ENCODE measurements at regions not wholly inside any gene's neighbourhood (a gene's known extent, or its start where the extent isn't known, plus 50 kb on each side); places are given as distances from the start of the nearest gene placed in this dataset.
"Not testable (repeated sequence)": the region's sequence is repeated elsewhere in the genome, so short reads cannot be mapped to it uniquely, and the experiment has no call there.

DNA sequence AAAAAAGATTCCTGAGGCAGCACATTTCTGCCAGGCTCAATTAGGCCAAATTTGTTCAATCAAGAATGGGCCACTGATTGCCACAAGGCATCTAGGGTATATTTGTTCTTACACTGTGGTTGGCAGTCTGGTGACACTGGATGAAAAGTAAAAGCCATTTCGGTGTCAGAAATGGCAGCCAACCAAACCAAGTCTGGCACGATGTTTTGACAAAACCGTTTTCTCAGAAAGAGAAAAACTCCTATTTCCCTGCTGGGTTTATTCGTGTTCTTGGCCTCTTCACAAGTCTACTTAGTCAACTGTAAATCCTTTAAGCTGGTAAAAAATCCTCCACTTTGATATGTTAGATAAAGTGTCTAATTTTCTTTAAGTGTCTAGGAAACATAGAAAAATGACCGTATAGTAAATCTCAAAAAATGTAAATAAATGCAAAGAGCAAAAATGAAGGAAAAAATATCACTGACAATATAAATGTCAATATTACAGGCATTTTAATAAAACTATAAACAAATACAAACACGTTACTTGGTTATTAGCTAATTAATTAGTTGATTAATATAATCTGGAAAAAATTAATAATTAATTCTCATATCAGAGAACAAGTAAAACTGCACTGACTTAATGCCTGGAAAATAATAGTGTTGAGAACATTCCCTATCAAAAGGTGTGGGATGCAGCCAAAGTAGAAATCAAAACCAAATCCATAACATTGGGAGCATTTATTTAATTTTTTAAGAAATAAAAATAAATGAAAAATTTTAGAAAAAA lies 182.0 kb upstream of the ZNF804A start:
- DNase-seq, result no peak
- Histone ChIP-seq H3K4me2 (ENCODE audit: low read depth, low read length, poor library complexity, severe bottlenecking) (no peak overlapping the region), H3K36me3 (ENCODE audit: insufficient read depth, low read length) (no peaks in the 10 kb centered on the region), H4K20me1 (ENCODE audit: insufficient read depth, low read depth, low read length) (no peaks in the 10 kb centered on the region), H3K9me3 (ENCODE audit: low read length) (no peaks in the 10 kb centered on the region), H3K4me1 (ENCODE audit: low read length) (no peaks in the 10 kb centered on the region), H3K79me2 (ENCODE audit: low read length) (no peaks in the 10 kb centered on the region), H3K9me2 (replicated peaks; ENCODE audit: insufficient read depth, low read length) (no peaks in the 10 kb centered on the region), H3K27ac (ENCODE audit: low read length) (no peak overlapping the region), H3K9ac (ENCODE audit: low read length) (no peak overlapping the region), H3K27me3 (ENCODE audit: low read length) (no peaks in the 10 kb centered on the region), H2AFZ (ENCODE audit: low read length) (no peak overlapping the region), H3K4me3 (ENCODE audit: low read length) (no peak overlapping the region)

DNA sequence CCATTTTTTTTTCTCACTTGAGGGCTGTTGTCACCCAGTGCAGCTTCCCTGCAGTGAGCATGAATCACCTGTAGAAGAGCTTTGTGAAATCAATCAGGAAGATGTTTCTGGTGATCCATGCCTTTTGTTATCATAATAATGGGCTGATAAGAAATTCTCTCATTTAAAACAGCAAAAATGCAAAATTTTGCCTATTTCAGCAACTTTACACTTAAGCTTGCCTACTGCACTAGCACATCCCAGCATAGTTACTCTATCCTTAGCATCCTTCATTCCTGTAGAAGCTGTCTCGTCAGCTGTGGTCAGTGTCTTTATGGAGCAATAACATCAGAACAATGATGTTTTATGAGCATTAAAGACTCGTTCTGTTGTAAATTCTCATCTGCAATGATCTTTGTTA lies 178.6 kb upstream of the ZNF804A start:
- no peaks in the 10 kb centered on the region for H3K79me2 ChIP-seq (ENCODE audit: low read length)
- no peaks in the 10 kb centered on the region for H3K36me3 ChIP-seq (ENCODE audit: insufficient read depth, low read length)
- no peaks in the 10 kb centered on the region for H3K9me2 ChIP-seq (replicated peaks; ENCODE audit: insufficient read depth, low read length)
- no peaks in the 10 kb centered on the region for H3K9me3 ChIP-seq (ENCODE audit: low read length)
- H3K27ac ChIP-seq (ENCODE audit: low read length), result no peak overlapping the region
- no peak for DNase-seq
- H3K9ac ChIP-seq (ENCODE audit: low read length), result no peak overlapping the region
- H4K20me1 ChIP-seq (ENCODE audit: insufficient read depth, low read depth, low read length), result no peaks in the 10 kb centered on the region
- H3K4me3 ChIP-seq (ENCODE audit: low read length), result no peak overlapping the region
- no peak overlapping the region for H2AFZ ChIP-seq (ENCODE audit: low read length)
- no peaks in the 10 kb centered on the region for H3K27me3 ChIP-seq (ENCODE audit: low read length)
- peaks cover 4% of the 10 kb centered on the region for H3K4me1 ChIP-seq (ENCODE audit: low read length)
- no peak overlapping the region for H3K4me2 ChIP-seq (ENCODE audit: low read depth, low read length, poor library complexity, severe bottlenecking)

DNA sequence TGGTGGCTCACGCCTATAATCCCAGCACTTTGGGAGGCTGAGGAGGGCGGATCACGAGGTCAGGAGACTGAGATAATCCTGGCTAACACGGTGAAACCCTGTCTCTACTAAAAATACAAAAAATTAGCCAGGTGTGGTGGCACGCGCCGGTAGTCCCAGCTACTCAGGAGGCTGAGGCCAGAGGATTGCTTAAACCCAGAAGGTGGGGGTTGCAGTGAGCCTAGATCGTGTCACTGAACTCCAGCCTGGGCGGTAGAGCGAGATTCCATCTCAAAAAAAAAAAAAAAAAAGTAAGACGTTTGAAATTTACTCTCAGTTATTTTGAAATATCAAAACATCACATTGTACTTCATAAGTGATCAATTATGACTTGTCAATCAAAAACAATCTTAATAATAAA lies 176.9 kb upstream of the ZNF804A start:
- DNase-seq; H3K4me3 ChIP-seq (ENCODE audit: low read length); H3K4me2 ChIP-seq (ENCODE audit: low read depth, low read length, poor library complexity, severe bottlenecking); H3K36me3 ChIP-seq (ENCODE audit: insufficient read depth, low read length); H2AFZ ChIP-seq (ENCODE audit: low read length); H3K9me2 ChIP-seq (replicated peaks; ENCODE audit: insufficient read depth, low read length); H3K9ac ChIP-seq (ENCODE audit: low read length); H4K20me1 ChIP-seq (ENCODE audit: insufficient read depth, low read depth, low read length); H3K27ac ChIP-seq (ENCODE audit: low read length); H3K27me3 ChIP-seq (ENCODE audit: low read length); H3K9me3 ChIP-seq (ENCODE audit: low read length); H3K79me2 ChIP-seq (ENCODE audit: low read length): not testable (repeated sequence)
- H3K4me1 ChIP-seq (ENCODE audit: low read length), result peaks cover 18% of the 10 kb centered on the region

DNA sequence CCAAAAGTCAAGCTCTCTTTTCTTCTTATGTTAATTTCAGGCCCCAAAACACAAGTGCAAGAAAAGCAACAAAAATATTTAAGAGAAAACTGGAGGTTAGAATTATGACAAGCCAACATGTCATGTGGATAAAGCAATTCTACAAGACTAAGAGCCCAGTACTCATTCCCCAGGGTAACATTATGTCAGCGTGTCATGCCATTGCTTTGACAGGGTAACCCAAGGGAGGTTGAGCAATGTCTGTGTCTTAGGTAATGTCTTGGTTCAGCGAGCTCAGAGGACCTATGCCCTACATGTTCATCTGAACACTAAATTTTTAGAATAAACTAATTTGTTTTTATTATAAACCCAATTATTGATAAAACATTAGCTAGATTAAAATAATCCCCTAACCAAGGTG lies 173.2 kb upstream of the ZNF804A start:
- peak; percentile 86 for DNase-seq
- Histone ChIP-seq H3K9ac (ENCODE audit: low read length) (no peak overlapping the region), H3K9me3 (ENCODE audit: low read length) (no peaks in the 10 kb centered on the region), H3K4me3 (ENCODE audit: low read length) (no peak overlapping the region), H3K4me1 (ENCODE audit: low read length) (peaks cover 18% of the 10 kb centered on the region), H3K9me2 (replicated peaks; ENCODE audit: insufficient read depth, low read length) (no peaks in the 10 kb centered on the region), H3K27me3 (ENCODE audit: low read length) (no peaks in the 10 kb centered on the region), H3K27ac (ENCODE audit: low read length) (no peak overlapping the region), H3K36me3 (ENCODE audit: insufficient read depth, low read length) (no peaks in the 10 kb centered on the region), H3K4me2 (ENCODE audit: low read depth, low read length, poor library complexity, severe bottlenecking) (peak overlapping the region; percentile 38), H3K79me2 (ENCODE audit: low read length) (no peaks in the 10 kb centered on the region), H4K20me1 (ENCODE audit: insufficient read depth, low read depth, low read length) (no peaks in the 10 kb centered on the region), H2AFZ (ENCODE audit: low read length) (no peak overlapping the region)

DNA sequence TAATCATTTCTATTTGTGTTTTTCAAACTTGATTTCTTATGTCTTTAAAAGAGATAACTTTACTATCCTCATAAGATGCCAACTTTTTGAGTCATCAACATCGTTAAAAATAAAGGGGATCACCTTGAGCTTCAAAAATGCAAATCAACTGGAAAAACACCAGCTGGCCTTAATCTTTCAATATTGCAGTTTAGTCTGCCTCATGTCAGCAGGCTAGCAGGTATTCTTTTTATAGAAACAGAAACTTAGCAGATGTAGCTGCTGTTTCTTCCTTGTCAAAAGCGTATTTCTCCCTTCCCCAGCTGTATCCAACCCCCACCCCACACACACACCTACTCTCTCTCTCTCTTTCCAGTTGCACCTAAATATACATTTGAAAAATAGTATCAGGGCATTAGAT lies 154.1 kb upstream of the ZNF804A start:
- Histone ChIP-seq H3K4me2 (ENCODE audit: low read depth, low read length, poor library complexity, severe bottlenecking) (no peak overlapping the region), H3K4me1 (ENCODE audit: low read length) (peaks cover 15% of the 10 kb centered on the region), H2AFZ (ENCODE audit: low read length) (no peak overlapping the region), H3K9me2 (replicated peaks; ENCODE audit: insufficient read depth, low read length) (no peaks in the 10 kb centered on the region), H3K27me3 (ENCODE audit: low read length) (no peaks in the 10 kb centered on the region), H3K79me2 (ENCODE audit: low read length) (no peaks in the 10 kb centered on the region), H3K9ac (ENCODE audit: low read length) (no peak overlapping the region), H4K20me1 (ENCODE audit: insufficient read depth, low read depth, low read length) (no peaks in the 10 kb centered on the region), H3K36me3 (ENCODE audit: insufficient read depth, low read length) (no peaks in the 10 kb centered on the region), H3K9me3 (ENCODE audit: low read length) (no peaks in the 10 kb centered on the region), H3K27ac (ENCODE audit: low read length) (peak overlapping the region; percentile 27; the same call in 1 of the 2 replicates), H3K4me3 (ENCODE audit: low read length) (no peak overlapping the region)
- no peak for DNase-seq

DNA sequence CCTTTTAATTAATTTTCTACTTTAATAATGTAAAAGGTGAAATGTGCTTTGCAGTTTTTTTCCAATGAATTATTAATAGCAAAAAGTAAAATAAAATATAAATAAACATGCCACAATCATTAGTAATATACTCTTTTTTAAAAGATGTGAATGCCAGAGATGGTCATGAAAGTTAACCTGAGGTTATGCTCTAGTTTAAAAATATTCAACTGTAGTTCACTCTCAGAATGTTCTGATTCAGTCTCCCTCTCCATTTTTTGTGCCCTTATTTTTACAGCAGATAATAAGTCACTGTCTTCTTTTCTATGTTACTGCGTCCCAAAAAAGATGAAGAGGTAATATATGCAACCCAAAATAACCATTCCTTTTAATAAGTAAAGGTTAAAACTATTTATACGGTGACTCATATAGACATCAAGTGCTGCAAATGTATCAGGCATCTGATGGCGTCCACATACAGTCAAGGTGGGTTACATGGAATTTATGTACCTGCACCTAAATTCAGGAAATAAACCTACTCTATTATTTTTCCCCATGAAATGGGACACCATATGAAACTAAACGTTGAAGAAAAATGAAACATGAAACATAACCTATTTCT lies 153.6 kb upstream of the ZNF804A start:
- no peak for DNase-seq
- no peaks in the 10 kb centered on the region for H3K9me2 ChIP-seq (replicated peaks; ENCODE audit: insufficient read depth, low read length)
- H3K27ac ChIP-seq (ENCODE audit: low read length), result peak overlapping the region; percentile 27; the same call in 1 of the 2 replicates
- peaks cover 15% of the 10 kb centered on the region for H3K4me1 ChIP-seq (ENCODE audit: low read length)
- H3K36me3 ChIP-seq (ENCODE audit: insufficient read depth, low read length), result no peaks in the 10 kb centered on the region
- no peaks in the 10 kb centered on the region for H3K9me3 ChIP-seq (ENCODE audit: low read length)
- H4K20me1 ChIP-seq (ENCODE audit: insufficient read depth, low read depth, low read length), result no peaks in the 10 kb centered on the region
- H3K4me2 ChIP-seq (ENCODE audit: low read depth, low read length, poor library complexity, severe bottlenecking), result no peak overlapping the region
- H3K9ac ChIP-seq (ENCODE audit: low read length), result no peak overlapping the region
- H3K79me2 ChIP-seq (ENCODE audit: low read length), result no peaks in the 10 kb centered on the region
- H3K27me3 ChIP-seq (ENCODE audit: low read length), result no peaks in the 10 kb centered on the region
- H2AFZ ChIP-seq (ENCODE audit: low read length), result no peak overlapping the region
- no peak overlapping the region for H3K4me3 ChIP-seq (ENCODE audit: low read length)

DNA sequence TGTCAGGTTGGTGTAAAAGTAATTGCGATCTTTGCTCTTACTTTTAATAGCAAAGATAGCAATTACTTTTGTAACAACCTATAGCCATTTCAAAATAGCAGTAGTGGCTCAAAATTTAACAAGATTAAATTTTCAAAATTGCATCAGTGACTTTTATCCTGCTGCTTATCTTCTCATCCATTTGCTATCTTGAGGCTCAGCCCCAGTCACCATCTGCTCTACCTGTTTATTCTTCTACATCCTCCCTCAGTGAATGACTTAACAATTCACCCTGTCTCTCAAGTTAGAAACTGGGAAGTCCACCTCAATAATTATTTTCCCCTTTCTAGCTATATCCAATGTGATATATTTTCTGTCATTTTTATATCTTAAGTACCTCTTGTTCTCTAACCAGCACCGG lies 148.6 kb upstream of the ZNF804A start:
- no peak for DNase-seq
- Histone ChIP-seq H3K4me3 (ENCODE audit: low read length) (no peak overlapping the region), H2AFZ (ENCODE audit: low read length) (no peak overlapping the region), H3K79me2 (ENCODE audit: low read length) (no peaks in the 10 kb centered on the region), H3K27ac (ENCODE audit: low read length) (no peak overlapping the region), H3K9ac (ENCODE audit: low read length) (no peak overlapping the region), H3K4me1 (ENCODE audit: low read length) (peaks cover 15% of the 10 kb centered on the region), H3K9me3 (ENCODE audit: low read length) (no peaks in the 10 kb centered on the region), H4K20me1 (ENCODE audit: insufficient read depth, low read depth, low read length) (no peaks in the 10 kb centered on the region), H3K4me2 (ENCODE audit: low read depth, low read length, poor library complexity, severe bottlenecking) (no peak overlapping the region), H3K27me3 (ENCODE audit: low read length) (no peaks in the 10 kb centered on the region), H3K36me3 (ENCODE audit: insufficient read depth, low read length) (no peaks in the 10 kb centered on the region), H3K9me2 (replicated peaks; ENCODE audit: insufficient read depth, low read length) (no peaks in the 10 kb centered on the region)

DNA sequence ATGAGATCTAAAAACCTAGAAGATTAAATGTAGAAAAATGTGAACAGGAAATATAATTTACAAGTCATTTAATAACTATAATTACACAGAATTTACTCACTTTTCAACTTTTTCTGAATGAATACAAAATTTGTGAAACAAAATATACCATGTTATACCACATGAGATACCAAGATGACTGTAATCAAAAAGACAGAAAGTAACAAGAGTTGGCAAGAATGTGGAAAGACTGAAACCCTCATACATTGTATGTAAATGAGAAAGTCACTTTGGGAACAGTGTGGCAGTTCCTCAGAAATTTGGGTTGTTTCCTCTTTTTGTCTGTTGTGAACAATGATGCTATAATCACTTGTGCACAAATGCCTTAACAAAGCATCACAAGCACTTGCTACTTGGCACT lies 145.4 kb upstream of the ZNF804A start:
- H3K4me2 ChIP-seq (ENCODE audit: low read depth, low read length, poor library complexity, severe bottlenecking), result no peak overlapping the region
- H2AFZ ChIP-seq (ENCODE audit: low read length), result no peak overlapping the region
- no peaks in the 10 kb centered on the region for H4K20me1 ChIP-seq (ENCODE audit: insufficient read depth, low read depth, low read length)
- H3K27ac ChIP-seq (ENCODE audit: low read length), result no peak overlapping the region
- no peak overlapping the region for H3K9ac ChIP-seq (ENCODE audit: low read length)
- no peaks in the 10 kb centered on the region for H3K9me2 ChIP-seq (replicated peaks; ENCODE audit: insufficient read depth, low read length)
- no peaks in the 10 kb centered on the region for H3K9me3 ChIP-seq (ENCODE audit: low read length)
- H3K36me3 ChIP-seq (ENCODE audit: insufficient read depth, low read length), result no peaks in the 10 kb centered on the region
- no peak for DNase-seq
- no peak overlapping the region for H3K4me3 ChIP-seq (ENCODE audit: low read length)
- H3K79me2 ChIP-seq (ENCODE audit: low read length), result no peaks in the 10 kb centered on the region
- no peaks in the 10 kb centered on the region for H3K27me3 ChIP-seq (ENCODE audit: low read length)
- H3K4me1 ChIP-seq (ENCODE audit: low read length), result peaks cover 9% of the 10 kb centered on the region; the same call in 1 of the 2 replicates
